ENCODE measurements at regions not wholly inside any gene's neighbourhood (a gene's known extent, or its start where the extent isn't known, plus 50 kb on each side); places are given as distances from the start of the nearest gene placed in this dataset.
"Not testable (repeated sequence)": the region's sequence is repeated elsewhere in the genome, so short reads cannot be mapped to it uniquely, and the experiment has no call there.

- not testable (repeated sequence) for H3K9ac ChIP-seq (ENCODE audit: low read depth in 1 of 2, low read length in 2 of 2); H3K27ac ChIP-seq (ENCODE audit: low read depth in 2 of 2, low read length in 2 of 2); H3K4me3 ChIP-seq (ENCODE audit: low read length in 2 of 2); H3K9me3 ChIP-seq (ENCODE audit: control insufficient read depth in 2 of 2, low read length in 2 of 2); H3K27me3 ChIP-seq (ENCODE audit: control insufficient read depth in 2 of 2, insufficient read depth in 2 of 2, low read length in 2 of 2); H3K4me1 ChIP-seq (ENCODE audit: control insufficient read depth in 2 of 2, insufficient read depth in 2 of 2, low read length in 2 of 2); H3K36me3 ChIP-seq (ENCODE audit: control insufficient read depth in 2 of 2, insufficient read depth in 2 of 2, low read length in 2 of 2)
These were observed 361.8 kb upstream of the ZNF462 start for GRCh38 chr9:106501210-106501609.

- H3K27me3 ChIP-seq (ENCODE audit: control insufficient read depth in 2 of 2, insufficient read depth in 2 of 2, low read length in 2 of 2): no peaks in the 10 kb centered on the region
- no peaks in the 10 kb centered on the region for H3K36me3 ChIP-seq (ENCODE audit: control insufficient read depth in 2 of 2, insufficient read depth in 2 of 2, low read length in 2 of 2)
- no peaks in the 10 kb centered on the region for H3K9me3 ChIP-seq (ENCODE audit: control insufficient read depth in 2 of 2, low read length in 2 of 2)
- H3K9ac ChIP-seq (ENCODE audit: low read depth in 1 of 2, low read length in 2 of 2): no peak overlapping the region
- H3K4me1 ChIP-seq (ENCODE audit: control insufficient read depth in 2 of 2, insufficient read depth in 2 of 2, low read length in 2 of 2): no peaks in the 10 kb centered on the region
- no peak overlapping the region for H3K27ac ChIP-seq (ENCODE audit: low read depth in 2 of 2, low read length in 2 of 2)
- no peak overlapping the region for H3K4me3 ChIP-seq (ENCODE audit: low read length in 2 of 2)
These were observed 360.0 kb upstream of the ZNF462 start for GRCh38 chr9:106502930-106503329.

GRCh38 chr9:106503759-106504158 is 359.2 kb upstream of the ZNF462 start:
- no peaks in the 10 kb centered on the region for H3K27me3 ChIP-seq (ENCODE audit: control insufficient read depth in 2 of 2, insufficient read depth in 2 of 2, low read length in 2 of 2)
- H3K9ac ChIP-seq (ENCODE audit: low read depth in 1 of 2, low read length in 2 of 2): no peak overlapping the region
- no peaks in the 10 kb centered on the region for H3K4me1 ChIP-seq (ENCODE audit: control insufficient read depth in 2 of 2, insufficient read depth in 2 of 2, low read length in 2 of 2)
- no peak overlapping the region for H3K27ac ChIP-seq (ENCODE audit: low read depth in 2 of 2, low read length in 2 of 2)
- no peak overlapping the region for H3K4me3 ChIP-seq (ENCODE audit: low read length in 2 of 2)
- H3K36me3 ChIP-seq (ENCODE audit: control insufficient read depth in 2 of 2, insufficient read depth in 2 of 2, low read length in 2 of 2): no peaks in the 10 kb centered on the region
- H3K9me3 ChIP-seq (ENCODE audit: control insufficient read depth in 2 of 2, low read length in 2 of 2): no peaks in the 10 kb centered on the region

- no peaks in the 10 kb centered on the region for H3K9me3 ChIP-seq (ENCODE audit: control insufficient read depth in 2 of 2, low read length in 2 of 2)
- H3K36me3 ChIP-seq (ENCODE audit: control insufficient read depth in 2 of 2, insufficient read depth in 2 of 2, low read length in 2 of 2): no peaks in the 10 kb centered on the region
- no peak overlapping the region for H3K9ac ChIP-seq (ENCODE audit: low read depth in 1 of 2, low read length in 2 of 2)
- H3K4me3 ChIP-seq (ENCODE audit: low read length in 2 of 2): no peak overlapping the region
- no peaks in the 10 kb centered on the region for H3K4me1 ChIP-seq (ENCODE audit: control insufficient read depth in 2 of 2, insufficient read depth in 2 of 2, low read length in 2 of 2)
- H3K27me3 ChIP-seq (ENCODE audit: control insufficient read depth in 2 of 2, insufficient read depth in 2 of 2, low read length in 2 of 2): no peaks in the 10 kb centered on the region
- no peak overlapping the region for H3K27ac ChIP-seq (ENCODE audit: low read depth in 2 of 2, low read length in 2 of 2)
These were observed 336.2 kb upstream of the ZNF462 start for GRCh38 chr9:106526716-106527204.

GRCh38 chr9:106528158-106528557 is 334.8 kb upstream of the ZNF462 start:
- Histone ChIP-seq H3K9me3 (ENCODE audit: control insufficient read depth in 2 of 2, low read length in 2 of 2) (no peaks in the 10 kb centered on the region), H3K4me1 (ENCODE audit: control insufficient read depth in 2 of 2, insufficient read depth in 2 of 2, low read length in 2 of 2) (no peaks in the 10 kb centered on the region), H3K36me3 (ENCODE audit: control insufficient read depth in 2 of 2, insufficient read depth in 2 of 2, low read length in 2 of 2) (no peaks in the 10 kb centered on the region), H3K27me3 (ENCODE audit: control insufficient read depth in 2 of 2, insufficient read depth in 2 of 2, low read length in 2 of 2) (no peaks in the 10 kb centered on the region), H3K27ac (ENCODE audit: low read depth in 2 of 2, low read length in 2 of 2) (no peak overlapping the region), H3K4me3 (ENCODE audit: low read length in 2 of 2) (no peak overlapping the region), H3K9ac (ENCODE audit: low read depth in 1 of 2, low read length in 2 of 2) (no peak overlapping the region)

DNA sequence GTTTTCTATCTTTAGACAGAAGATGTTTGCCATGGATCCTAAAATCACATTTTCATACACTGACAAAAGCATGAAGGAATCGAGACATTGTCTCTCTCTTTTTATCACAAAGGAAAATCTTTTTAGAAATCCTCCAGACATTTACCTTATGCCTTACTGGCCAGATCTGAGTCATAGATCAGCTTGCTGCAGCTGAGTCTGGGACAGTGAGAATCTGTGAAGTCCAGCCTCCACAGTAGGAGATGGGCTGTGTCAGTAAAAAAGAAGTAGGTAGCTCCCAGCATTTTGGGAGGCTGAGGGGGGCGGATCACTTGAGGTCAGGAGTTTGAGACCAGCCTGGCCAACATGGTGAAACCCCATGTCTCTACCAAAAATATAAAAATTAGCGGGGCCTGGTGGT is 333.4 kb upstream of the ZNF462 start:
- no peaks in the 10 kb centered on the region for H3K4me1 ChIP-seq (ENCODE audit: control insufficient read depth in 2 of 2, insufficient read depth in 2 of 2, low read length in 2 of 2)
- H3K27me3 ChIP-seq (ENCODE audit: control insufficient read depth in 2 of 2, insufficient read depth in 2 of 2, low read length in 2 of 2): no peaks in the 10 kb centered on the region
- H3K4me3 ChIP-seq (ENCODE audit: low read length in 2 of 2): no peak overlapping the region
- H3K9me3 ChIP-seq (ENCODE audit: control insufficient read depth in 2 of 2, low read length in 2 of 2): no peaks in the 10 kb centered on the region
- H3K36me3 ChIP-seq (ENCODE audit: control insufficient read depth in 2 of 2, insufficient read depth in 2 of 2, low read length in 2 of 2): no peaks in the 10 kb centered on the region
- H3K9ac ChIP-seq (ENCODE audit: low read depth in 1 of 2, low read length in 2 of 2): no peak overlapping the region
- H3K27ac ChIP-seq (ENCODE audit: low read depth in 2 of 2, low read length in 2 of 2): no peak overlapping the region

- peaks cover 0 to 7% of the 10 kb centered on the region in 2 donors for H3K4me1 ChIP-seq (ENCODE audit: control insufficient read depth in 2 of 2, insufficient read depth in 2 of 2, low read length in 2 of 2)
- H3K27ac ChIP-seq (ENCODE audit: low read depth in 2 of 2, low read length in 2 of 2): no peak overlapping the region
- no peaks in the 10 kb centered on the region for H3K9me3 ChIP-seq (ENCODE audit: control insufficient read depth in 2 of 2, low read length in 2 of 2)
- H3K9ac ChIP-seq (ENCODE audit: low read depth in 1 of 2, low read length in 2 of 2): no peak overlapping the region
- no peaks in the 10 kb centered on the region for H3K27me3 ChIP-seq (ENCODE audit: control insufficient read depth in 2 of 2, insufficient read depth in 2 of 2, low read length in 2 of 2)
- no peak overlapping the region for H3K4me3 ChIP-seq (ENCODE audit: low read length in 2 of 2)
- no peaks in the 10 kb centered on the region for H3K36me3 ChIP-seq (ENCODE audit: control insufficient read depth in 2 of 2, insufficient read depth in 2 of 2, low read length in 2 of 2)
These were observed 331.5 kb upstream of the ZNF462 start for GRCh38 chr9:106531491-106531890.

GRCh38 chr9:106532306-106533015 is 330.5 kb upstream of the ZNF462 start:
- Histone ChIP-seq H3K27ac (ENCODE audit: low read depth in 2 of 2, low read length in 2 of 2) (no peak overlapping the region), H3K4me3 (ENCODE audit: low read length in 2 of 2) (no peak overlapping the region), H3K9ac (ENCODE audit: low read depth in 1 of 2, low read length in 2 of 2) (no peak overlapping the region), H3K9me3 (ENCODE audit: control insufficient read depth in 2 of 2, low read length in 2 of 2) (no peaks in the 10 kb centered on the region), H3K27me3 (ENCODE audit: control insufficient read depth in 2 of 2, insufficient read depth in 2 of 2, low read length in 2 of 2) (no peaks in the 10 kb centered on the region), H3K4me1 (ENCODE audit: control insufficient read depth in 2 of 2, insufficient read depth in 2 of 2, low read length in 2 of 2) (peaks cover 0 to 7% of the 10 kb centered on the region in 2 donors), H3K36me3 (ENCODE audit: control insufficient read depth in 2 of 2, insufficient read depth in 2 of 2, low read length in 2 of 2) (no peaks in the 10 kb centered on the region)

DNA sequence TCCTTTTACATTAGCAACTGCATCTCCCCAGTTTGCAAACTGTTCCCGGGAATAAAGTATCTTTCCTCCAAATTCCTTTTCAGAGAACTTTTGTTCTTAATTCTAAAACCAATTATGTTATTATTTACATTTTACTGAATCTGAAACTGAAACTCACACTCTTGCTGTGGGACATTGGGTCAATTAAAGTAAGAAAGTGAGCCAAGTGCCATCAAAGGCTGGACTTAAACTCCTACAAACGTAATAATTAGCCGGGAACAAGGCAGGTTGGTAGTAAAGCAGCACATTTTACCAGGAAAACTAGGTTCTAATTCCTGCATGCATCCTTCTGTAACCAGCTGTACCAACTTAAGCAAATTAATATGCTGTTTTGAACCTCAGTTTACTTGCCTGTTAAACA is 328.2 kb upstream of the ZNF462 start:
- Histone ChIP-seq H3K27me3 (ENCODE audit: control insufficient read depth in 2 of 2, insufficient read depth in 2 of 2, low read length in 2 of 2) (no peaks in the 10 kb centered on the region), H3K4me1 (ENCODE audit: control insufficient read depth in 2 of 2, insufficient read depth in 2 of 2, low read length in 2 of 2) (peaks cover 0 to 7% of the 10 kb centered on the region in 2 donors), H3K4me3 (ENCODE audit: low read length in 2 of 2) (peak overlapping the region in 1 of 2 donors; percentile 55), H3K36me3 (ENCODE audit: control insufficient read depth in 2 of 2, insufficient read depth in 2 of 2, low read length in 2 of 2) (no peaks in the 10 kb centered on the region), H3K9ac (ENCODE audit: low read depth in 1 of 2, low read length in 2 of 2) (no peak overlapping the region), H3K9me3 (ENCODE audit: control insufficient read depth in 2 of 2, low read length in 2 of 2) (no peaks in the 10 kb centered on the region), H3K27ac (ENCODE audit: low read depth in 2 of 2, low read length in 2 of 2) (no peak overlapping the region)

DNA sequence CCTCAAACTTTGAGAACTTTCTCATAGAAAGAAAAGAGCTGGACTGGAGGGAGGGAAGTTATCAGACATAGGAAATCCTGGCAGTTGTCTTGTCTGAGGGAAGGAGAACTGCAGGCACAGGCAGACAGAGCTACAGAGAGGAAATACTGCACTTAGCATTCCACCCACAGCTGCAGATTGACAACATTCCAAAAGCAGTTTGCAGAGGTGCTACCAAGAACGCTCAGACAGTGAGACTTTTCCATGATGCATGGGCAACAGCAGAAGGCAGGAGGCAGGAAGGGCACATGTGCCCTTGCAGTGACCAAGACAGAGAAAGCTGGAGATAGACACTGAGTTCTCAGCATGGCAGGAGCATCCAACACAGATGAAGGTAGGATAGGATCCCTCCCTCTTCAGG is 327.5 kb upstream of the ZNF462 start:
- no peak overlapping the region for H3K9ac ChIP-seq (ENCODE audit: low read depth in 1 of 2, low read length in 2 of 2)
- H3K4me1 ChIP-seq (ENCODE audit: control insufficient read depth in 2 of 2, insufficient read depth in 2 of 2, low read length in 2 of 2): peaks cover 0 to 7% of the 10 kb centered on the region in 2 donors
- H3K36me3 ChIP-seq (ENCODE audit: control insufficient read depth in 2 of 2, insufficient read depth in 2 of 2, low read length in 2 of 2): no peaks in the 10 kb centered on the region
- H3K27me3 ChIP-seq (ENCODE audit: control insufficient read depth in 2 of 2, insufficient read depth in 2 of 2, low read length in 2 of 2): no peaks in the 10 kb centered on the region
- no peak overlapping the region for H3K27ac ChIP-seq (ENCODE audit: low read depth in 2 of 2, low read length in 2 of 2)
- no peaks in the 10 kb centered on the region for H3K9me3 ChIP-seq (ENCODE audit: control insufficient read depth in 2 of 2, low read length in 2 of 2)
- H3K4me3 ChIP-seq (ENCODE audit: low read length in 2 of 2): no peak overlapping the region

Data from mucosa of rectum (tissue), 2 donors.